H1 (cell line): ENCODE measurements at regions not wholly inside any gene's neighbourhood (a gene's known extent, or its start where the extent isn't known, plus 50 kb on each side); places are given as distances from the start of the nearest gene placed in this dataset.

Experiments
- CTCF ChIA-PET: fragments of 300-600 bp; sonication (Branson Sonifier 250); formaldehyde crosslinking; loops from one replicate; lab custom pipeline; 2021; ENCODE audit not compliant: partially characterized antibody; lab: Charles Lee
- POLR2A ChIA-PET: fragments of 300-600 bp; sonication (Branson Sonifier 250); formaldehyde crosslinking; loops from one replicate; lab custom pipeline; 2021; ENCODE audit warnings: inconsistent platforms; ENCODE audit not compliant: partially characterized antibody; lab: Charles Lee
- DNase-seq, 2 experiments: peaks; one replicate each; pipeline versions ENCODE4 v3.0.0 to v3.0.0-alpha.2; 2010 to 2022; ENCODE audit warnings: low spot score in 2 of 2, low read depth in 1 of 2, mixed read lengths in 1 of 2
- FAIRE-seq: peaks from 2 replicates; lab custom pipeline; 2011; peaks lifted over from hg19 to GRCh38; lab: Jason Lieb, UNC
- H2AFZ ChIP-seq: 2 replicates; pipeline ENCODE4 v1.8.1; 2012; ENCODE audit warnings: low read length, inconsistent platforms
- H2AK5ac ChIP-seq: 2 replicates; pipeline ENCODE4 v1.6.1; 2013; ENCODE audit warnings: low read depth, low read length
- H2BK120ac ChIP-seq: replicated peaks from 2 replicates; pipeline ENCODE3; 2013; ENCODE audit warnings: low read depth, low read length, inconsistent platforms
- H2BK12ac ChIP-seq: 2 replicates; pipeline ENCODE4 v1.6.1; 2013; ENCODE audit warnings: low read depth, low read length
- H2BK15ac ChIP-seq: 2 replicates; pipeline ENCODE4 v1.6.1; 2013; ENCODE audit warnings: low read length
- H2BK20ac ChIP-seq: 2 replicates; pipeline ENCODE4 v1.6.1; 2013; ENCODE audit warnings: low read length
- H2BK5ac ChIP-seq: 2 replicates; pipeline ENCODE4 v1.6.1; 2013; ENCODE audit warnings: low read depth, low read length
- H3K14ac ChIP-seq: 2 replicates; pipeline ENCODE4 v1.6.1; 2013; ENCODE audit warnings: inconsistent platforms; ENCODE audit not compliant: insufficient read length
- H3K18ac ChIP-seq: 2 replicates; pipeline ENCODE4 v1.6.1; 2013; ENCODE audit warnings: low read length; ENCODE audit errors: extremely low read depth
- H3K23ac ChIP-seq: 2 replicates; pipeline ENCODE4 v1.6.1; 2013; ENCODE audit warnings: inconsistent platforms; ENCODE audit not compliant: insufficient read length
- H3K23me2 ChIP-seq: 2 replicates; pipeline ENCODE4 v1.6.1; 2013; ENCODE audit warnings: low read depth, low read length
- H3K27ac ChIP-seq: 2 replicates; pipeline ENCODE4 v1.6.1; 2011; ENCODE audit warnings: low read depth, low read length, inconsistent platforms
- H3K27me3 ChIP-seq, 4 experiments: replicated peaks in 1 of 4; 1 replicate in 1 of 4; 2 replicates in 3 of 4; pipeline versions ENCODE4 v1.6.1 to v1.8.1; 2011 to 2013; ENCODE audit warnings: low read length in 3 of 4, mild to moderate bottlenecking in 3 of 4, inconsistent platforms in 2 of 4, mixed read lengths in 2 of 4, moderate library complexity in 1 of 4; ENCODE audit not compliant: control insufficient read depth in 3 of 4, insufficient read depth in 3 of 4; ENCODE audit errors: extremely low read depth in 1 of 4
- H3K36me3 ChIP-seq, 4 experiments: 2 replicates each; pipeline versions ENCODE4 v1.6.1 to v1.8.1; 2011 to 2013; ENCODE audit warnings: mild to moderate bottlenecking in 4 of 4, low read length in 3 of 4, moderate library complexity in 2 of 4, control low read depth in 1 of 4, inconsistent platforms in 1 of 4; ENCODE audit not compliant: insufficient read depth in 4 of 4, control insufficient read depth in 2 of 4
- H3K4ac ChIP-seq: replicated peaks from 2 replicates; pipeline ENCODE3; 2013; ENCODE audit warnings: low read length, low read depth, mixed read lengths, inconsistent platforms; ENCODE audit not compliant: insufficient read length
- H3K4me1 ChIP-seq, 4 experiments: replicated peaks in 1 of 4; 1 replicate in 1 of 4; 2 replicates in 3 of 4; pipeline versions ENCODE4 v1.6.1 to v1.8.1; 2011 to 2013; ENCODE audit warnings: low read length in 3 of 4, inconsistent platforms in 2 of 4, mixed read lengths in 1 of 4; ENCODE audit not compliant: insufficient read depth in 4 of 4, control insufficient read depth in 3 of 4
- H3K4me2 ChIP-seq, 2 experiments: 2 replicates each; pipeline versions ENCODE4 v1.6.1 to v1.8.1; 2011 to 2013; ENCODE audit warnings: low read depth in 2 of 2, low read length in 2 of 2, control low read depth in 1 of 2, inconsistent platforms in 1 of 2, mild to moderate bottlenecking in 1 of 2; ENCODE audit not compliant: insufficient read depth in 1 of 2
- H3K4me3 ChIP-seq, 4 experiments: fragments of 200-600, 300-600 bp in 1 of 4; sonication (generic), shearing (Covaris generic), sonication (Bioruptor Twin) in 1 of 4; 2 replicates each; pipeline versions ENCODE4 v1.5.1 to v1.8.1; 2011 to 2016; ENCODE audit warnings: low read length in 4 of 4, low read depth in 3 of 4, control low read depth in 2 of 4, inconsistent platforms in 2 of 4, mild to moderate bottlenecking in 2 of 4, mixed read lengths in 1 of 4, moderate library complexity in 1 of 4; ENCODE audit not compliant: insufficient read depth in 2 of 4; ENCODE audit errors: extremely low read depth in 1 of 4
- H3K56ac ChIP-seq: replicated peaks from 2 replicates; pipeline ENCODE3; 2013; ENCODE audit warnings: low read depth, mild to moderate bottlenecking, mixed read lengths, low read length, inconsistent platforms; ENCODE audit not compliant: insufficient read length
- H3K79me1 ChIP-seq: 2 replicates; pipeline ENCODE4 v1.6.1; 2013; ENCODE audit warnings: low read depth, low read length, control low read depth
- H3K79me2 ChIP-seq, 2 experiments: 2 replicates each; pipeline versions ENCODE4 v1.6.1 to v1.8.1; 2012 to 2013; ENCODE audit warnings: low read length in 2 of 2, mild to moderate bottlenecking in 2 of 2, inconsistent platforms in 1 of 2; ENCODE audit not compliant: insufficient read depth in 2 of 2, control insufficient read depth in 1 of 2
- H3K9ac ChIP-seq, 4 experiments: replicated peaks in 1 of 4; 1 replicate in 1 of 4; 2 replicates in 3 of 4; pipeline versions ENCODE4 v1.6.1 to v1.8.1; 2011 to 2013; ENCODE audit warnings: low read depth in 3 of 4, low read length in 3 of 4, control low read depth in 2 of 4, mild to moderate bottlenecking in 2 of 4, moderate library complexity in 2 of 4, inconsistent platforms in 1 of 4; ENCODE audit errors: extremely low read depth in 1 of 4
- H3K9me3 ChIP-seq, 2 experiments: 2 replicates each; pipeline versions ENCODE4 v1.6.1 to v1.8.1; 2012 to 2013; ENCODE audit warnings: mild to moderate bottlenecking in 2 of 2, moderate library complexity in 2 of 2, control low read depth in 1 of 2, inconsistent platforms in 1 of 2, low read depth in 1 of 2, low read length in 1 of 2, mixed read lengths in 1 of 2; ENCODE audit not compliant: insufficient read depth in 2 of 2
- H4K20me1 ChIP-seq, 2 experiments: replicated peaks in 1 of 2; 2 replicates each; pipeline versions ENCODE3 to v1.8.1; 2011 to 2013; ENCODE audit warnings: inconsistent platforms in 2 of 2, low read length in 2 of 2, mild to moderate bottlenecking in 1 of 2; ENCODE audit not compliant: insufficient read depth in 2 of 2, control insufficient read depth in 1 of 2
- H4K5ac ChIP-seq: 2 replicates; pipeline ENCODE4 v1.6.1; 2013; ENCODE audit warnings: low read length, low read depth, mixed read lengths, inconsistent platforms; ENCODE audit not compliant: insufficient read length
- H4K8ac ChIP-seq: 2 replicates; pipeline ENCODE4 v1.8.0; 2013; ENCODE audit warnings: mild to moderate bottlenecking, moderate library complexity, low read length, inconsistent platforms; ENCODE audit not compliant: insufficient read depth; ENCODE audit errors: extremely low read depth
- H4K91ac ChIP-seq: replicated peaks from 2 replicates; pipeline ENCODE3; 2013; ENCODE audit warnings: low read length, mixed read lengths, inconsistent platforms; ENCODE audit not compliant: insufficient read length
- CHD2 ChIP-seq: IDR thresholded peaks from 2 replicates; pipeline ENCODE4 v1.6.1; 2012; ENCODE audit warnings: low read length, improper control_type of control experiment
- MAFK ChIP-seq: IDR thresholded peaks from 2 replicates; pipeline ENCODE4 v1.6.1; 2012; ENCODE audit warnings: low read depth, mild to moderate bottlenecking, improper control_type of control experiment, low read length
- NRF1 ChIP-seq: IDR thresholded peaks from 2 replicates; pipeline ENCODE4 v1.6.1; 2011; ENCODE audit warnings: mild to moderate bottlenecking, low read depth, low read length, improper control_type of control experiment
- RBBP5 ChIP-seq: IDR thresholded peaks from 2 replicates; pipeline ENCODE4 v1.7.1; 2012; ENCODE audit warnings: low read depth, mild to moderate bottlenecking, inconsistent platforms, low read length, moderate library complexity, borderline replicate concordance
- SUZ12 ChIP-seq: fragments of 200-600 bp; sonication (generic); IDR thresholded peaks from 2 replicates; pipeline ENCODE4 v1.6.1; 2012; ENCODE audit warnings: mild to moderate bottlenecking, inconsistent platforms, low read length, moderate library complexity, mixed read lengths
- WGBS, 2 experiments: shearing (Covaris generic) in 1 of 2; methylation state at CpG; one replicate each; pipeline versions ENCODE4 v1.1.6 to v1.1.7; 2013 to 2015; ENCODE audit warnings: low lambda C conversion rate in 2 of 2, mixed read lengths in 2 of 2, inconsistent platforms in 1 of 2, low coverage in 1 of 2, missing lambda C conversion rate in 1 of 2; ENCODE audit not compliant: insufficient replicate concordance in 2 of 2, insufficient coverage in 1 of 2, insufficient read length in 1 of 2; ENCODE audit errors: extremely low coverage in 1 of 2, missing lambda C conversion rate in 1 of 2; 5-methylcytosine and 5-hydroxymethylcytosine counted together

GRCh38 chr7:25781704-25782103 is 370.3 kb upstream of the NFE2L3 start:
- Histone ChIP-seq H2BK20ac (no peak overlapping the region), H3K23me2 (no peaks in the 10 kb centered on the region), H2AK5ac (no peak overlapping the region), H3K4me1 (no peaks in the 10 kb centered on the region), H2BK5ac (no peak overlapping the region), H2BK120ac (no peak overlapping the region), H4K20me1 (no peaks in the 10 kb centered on the region), H3K23ac (no peak overlapping the region), H4K91ac (no peak overlapping the region), H3K36me3 (no peaks in the 10 kb centered on the region), H3K27ac (no peak overlapping the region), H4K5ac (no peak overlapping the region), H3K18ac (no peak overlapping the region), H2AFZ (no peak overlapping the region), H3K4me2 (no peak overlapping the region), H3K14ac (no peak overlapping the region), H3K79me2 (no peaks in the 10 kb centered on the region), H2BK15ac (no peak overlapping the region), H3K9ac (no peak overlapping the region), H2BK12ac (no peak overlapping the region), H3K9me3 (no peaks in the 10 kb centered on the region), H3K4me3 (no peak overlapping the region), H4K8ac (no peak overlapping the region), H3K4ac (no peak overlapping the region)
- FAIRE-seq = no peak
- POLR2A ChIA-PET = no interaction called here
- CTCF ChIA-PET = interaction anchor here (1.0 to 1.3 kb wide), 4 partner anchors 18 to 61 kb away, joined by 3 to 5 read pairs (median 3); no protein-coding TSS in a partner anchor
- DNase-seq = no peak
- TF ChIP-seq CHD2 (no peak), SUZ12 (no peak), MAFK (no peak), NRF1 (no peak), RBBP5 (no peak)
- TF ChIP-seq, all 59 proteins: peak for 0
- Histone ChIP-seq H3K27me3 (no peaks in the 10 kb centered on the region), H3K79me1 (no peaks in the 10 kb centered on the region), H3K56ac (no peak overlapping the region)
- WGBS, 2 experiments = 84% methylated on average over 1 of the region's 1 CpG; no CpG with 5 or more reads in 1 of the 2 experiments
